GM12878 (cell line): ENCODE measurements at regions not wholly inside any gene's neighbourhood (a gene's known extent, or its start where the extent isn't known, plus 50 kb on each side); places are given as distances from the start of the nearest gene placed in this dataset.

Experiments
- ATAC-seq: fragments of 200-7000 bp; cut with Tn5 transposase; 3 replicates; pipeline ENCODE4 v1.9.1; 2020; ENCODE audit warnings: mild to moderate bottlenecking, moderate library complexity
- BruUV-seq: library from RNA; stranded (reverse); fragments of 400-500 nt; replicated peaks from 2 replicates; lab custom pipeline; 2021; lab: Mats Ljungman, UMichigan
- CTCF ChIA-PET: fragments of 300-600 bp; sonication (Branson Sonifier 250); formaldehyde crosslinking; extraction: SDS; loops from one replicate; lab custom pipeline; 2021; ENCODE audit warnings: inconsistent platforms; lab: Yijun Ruan, JAX
- POLR2A ChIA-PET: fragments of 350-600 bp; formaldehyde crosslinking; extraction: SDS; loops from one replicate; lab custom pipeline; 2021; ENCODE audit warnings: inconsistent platforms; lab: Charles Lee
- RAD21 ChIA-PET: fragments of 300-600 bp; sonication (Branson Sonifier 250); formaldehyde crosslinking; loops from one replicate; lab custom pipeline; 2023; ENCODE audit warnings: antibody characterized with exemption; ENCODE audit not compliant: unreplicated experiment; lab: Charles Lee
- SMC1A ChIA-PET: fragments of 300-600 bp; sonication (Branson Sonifier 250); formaldehyde crosslinking; loops from one replicate; lab custom pipeline; 2023; ENCODE audit not compliant: unreplicated experiment, uncharacterized antibody; lab: Charles Lee
- DNase-seq: peaks from one replicate; pipeline ENCODE4 v3.0.0-alpha.2; 2011; ENCODE audit warnings: low read depth, low spot score
- FAIRE-seq: peaks from 3 replicates; lab custom pipeline; 2011; peaks lifted over from hg19 to GRCh38; lab: Jason Lieb, UNC
- H2AFZ ChIP-seq: 2 replicates; pipeline ENCODE4 v1.6.0; 2011; ENCODE audit warnings: low read depth, low read length, control low read depth; ENCODE audit not compliant: control insufficient read depth
- H3K27ac ChIP-seq: 2 replicates; pipeline ENCODE4 v1.5.1; 2011; ENCODE audit warnings: control low read depth; ENCODE audit not compliant: control insufficient read depth, insufficient read depth
- H3K27me3 ChIP-seq, 2 experiments: replicated peaks in 1 of 2; 2 replicates each; pipeline versions ENCODE4 v1.6.0 to v1.6.1; 2011; ENCODE audit warnings: low read length in 1 of 2; ENCODE audit not compliant: control insufficient read depth in 2 of 2, insufficient read depth in 2 of 2
- H3K36me3 ChIP-seq, 2 experiments: 2 replicates each; pipeline ENCODE4 v1.5.1; 2011; ENCODE audit warnings: low read length in 1 of 2; ENCODE audit not compliant: control insufficient read depth in 2 of 2, insufficient read depth in 2 of 2
- H3K4me1 ChIP-seq: 2 replicates; pipeline ENCODE4 v1.6.1; 2011; ENCODE audit warnings: mild to moderate bottlenecking, low read length, moderate library complexity, mixed read lengths; ENCODE audit not compliant: control insufficient read depth, insufficient read depth
- H3K4me2 ChIP-seq: 2 replicates; pipeline ENCODE4 v1.6.0; 2011; ENCODE audit warnings: control low read depth; ENCODE audit not compliant: control insufficient read depth, insufficient read depth
- H3K4me3 ChIP-seq: fragments of 200-600 bp; sonication (generic); 2 replicates; pipeline ENCODE4 v1.5.1; 2016
- H3K79me2 ChIP-seq: 2 replicates; pipeline ENCODE4 v1.6.0; 2011; ENCODE audit warnings: low read length; ENCODE audit not compliant: control insufficient read depth, insufficient read depth
- H3K9ac ChIP-seq: 2 replicates; pipeline ENCODE4 v1.8.0; 2011; ENCODE audit warnings: low read length, control low read depth, mixed read lengths; ENCODE audit not compliant: control insufficient read depth, insufficient read depth
- H3K9me3 ChIP-seq: replicated peaks from 3 replicates; pipeline ENCODE4 v1.5.1; 2011; ENCODE audit warnings: mild to moderate bottlenecking, low read length; ENCODE audit not compliant: control insufficient read depth, insufficient read depth
- H4K20me1 ChIP-seq: 2 replicates; pipeline ENCODE4 v1.6.0; 2011; ENCODE audit not compliant: control insufficient read depth, insufficient read depth
- BCLAF1 ChIP-seq: fragments of 450-650 bp; IDR thresholded peaks from 2 replicates; pipeline ENCODE4 v1.6.1; 2017; ENCODE audit warnings: antibody characterized with exemption, mild to moderate bottlenecking, moderate library complexity
- BHLHE40 ChIP-seq, 2 experiments: fragments of 450-650 bp in 1 of 2; IDR thresholded peaks; 2 replicates each; pipeline ENCODE4 v1.6.1; 2011 to 2017; ENCODE audit warnings: low read depth in 2 of 2, borderline replicate concordance in 1 of 2, improper control_type of control experiment in 1 of 2, low read length in 1 of 2, mild to moderate bottlenecking in 1 of 2
- ESRRA ChIP-seq: IDR thresholded peaks from 2 replicates; pipeline ENCODE4 v1.6.1; 2012; ENCODE audit warnings: mild to moderate bottlenecking, low read length, improper control_type of control experiment
- HDAC6 ChIP-seq: fragments of 200-600 bp; sonication (generic); IDR thresholded peaks from one replicate; pipeline ENCODE4 v1.8.0; 2017; ENCODE audit warnings: antibody characterized with exemption; ENCODE audit not compliant: unreplicated experiment
- NFYA ChIP-seq: IDR thresholded peaks from 2 replicates; pipeline ENCODE4 v1.6.1; 2011; ENCODE audit warnings: low read depth, mild to moderate bottlenecking, low read length, improper control_type of control experiment, borderline replicate concordance
- RBBP5 ChIP-seq: fragments of 200-600 bp; sonication (generic); conservative IDR thresholded peaks from 2 replicates; pipeline ENCODE4 v1.6.1; 2016
- RFX5 ChIP-seq: IDR thresholded peaks from 2 replicates; pipeline ENCODE4 v1.6.1; 2011; ENCODE audit warnings: low read depth, low read length, improper control_type of control experiment
- ZNF274 ChIP-seq: IDR thresholded peaks from one replicate; pipeline ENCODE4 v1.8.0; 2011; ENCODE audit not compliant: insufficient read length, insufficient read depth
- WGBS: methylation state at CpG from one replicate; pipeline ENCODE4 v1.1.6; 2016; ENCODE audit warnings: low lambda C conversion rate; ENCODE audit not compliant: insufficient replicate concordance, insufficient coverage; ENCODE audit errors: missing lambda C conversion rate; 5-methylcytosine and 5-hydroxymethylcytosine counted together
- in situ Hi-C: fragments of 300-500 bp; cut with MboI; formaldehyde crosslinking; loops from 9 replicates; pipeline ENCODE4 v1.14.3; 2018; ENCODE audit warnings: mixed read lengths
- intact Hi-C: fragments of 100-400 bp; cut with micrococcal nuclease; formaldehyde crosslinking; loops from one replicate; pipeline ENCODE4 v1.14.2; 2022; ENCODE audit not compliant: unreplicated experiment

GRCh38 chr12:24711056-24712008 lies 237.6 kb downstream of the BCAT1 start:
- DNase-seq (no peak), FAIRE-seq (no peak), ATAC-seq (no peak)
- Histone ChIP-seq H3K79me2 (no peaks in the 10 kb centered on the region), H4K20me1 (no peaks in the 10 kb centered on the region), H3K4me3 (no peak overlapping the region), H3K9me3 (no peaks in the 10 kb centered on the region; the same call in 2 of the 3 replicates), H3K27me3 (no peaks in the 10 kb centered on the region), H3K9ac (no peak overlapping the region), H3K36me3 (no peaks in the 10 kb centered on the region), H3K27ac (no peak overlapping the region), H2AFZ (no peak overlapping the region), H3K4me1 (no peaks in the 10 kb centered on the region; the same call in 1 of the 2 replicates), H3K4me2 (no peak overlapping the region)
- ChIA-PET CTCF (interaction anchor here (1.1 to 1.7 kb wide), 2 partner anchors 76 to 114 kb away, joined by 3 read pairs; no protein-coding TSS in a partner anchor), RAD21 (no interaction called here), SMC1A (interaction anchor here (0.8 to 1.8 kb wide), 4 partner anchors 10 to 127 kb away, joined by 3 to 9 read pairs (median 4); no protein-coding TSS in a partner anchor), POLR2A (no interaction called here)
- in situ Hi-C loops, result no loop called here
- WGBS, result 87% methylated on average over 6 of the region's 6 CpGs
- no TSS peak for BruUV-seq
- TF ChIP-seq ZNF274 (no peak), HDAC6 (no peak), ESRRA (no peak), NFYA (no peak), RFX5 (no peak), BCLAF1 (no peak), BHLHE40 (IDR thresholded peaks at IDR 0.05; ENCODE audit: borderline replicate concordance in 1 of 2, low read depth in 2 of 2, low read length in 1 of 2) (no peak), RBBP5 (no peak)
- intact Hi-C loops, result no loop called here
